H1 (cell line): ENCODE measurements at regions not wholly inside any gene's neighbourhood (a gene's known extent, or its start where the extent isn't known, plus 50 kb on each side); places are given as distances from the start of the nearest gene placed in this dataset.

Experiments
- CHD7 ChIP-seq: fragments of 300-600 bp; sonication (generic); IDR thresholded peaks from 2 replicates; pipeline ENCODE4 v1.7.1; 2012; ENCODE audit warnings: low read length, moderate library complexity, mild to moderate bottlenecking, inconsistent platforms; ENCODE audit not compliant: insufficient replicate concordance
- CTCF ChIP-seq, 3 experiments: IDR thresholded peaks; 1 replicate in 2 of 3; 2 replicates in 1 of 3; pipeline versions ENCODE4 v1.5.1 to v1.6.1; 2011; ENCODE audit warnings: low read length in 3 of 3, mild to moderate bottlenecking in 3 of 3, inconsistent platforms in 2 of 3, low read depth in 1 of 3, moderate library complexity in 1 of 3; ENCODE audit not compliant: insufficient read depth in 1 of 3; ENCODE audit errors: control extremely low read depth in 1 of 3
- KDM1A ChIP-seq: fragments of 200-600, 300-600 bp; sonication (generic); IDR thresholded peaks from 2 replicates; pipeline ENCODE4 v1.7.1; 2016; ENCODE audit warnings: mild to moderate bottlenecking, low read length, borderline replicate concordance
- SIX5 ChIP-seq: IDR thresholded peaks from 2 replicates; pipeline ENCODE4 v1.6.1; 2011; ENCODE audit warnings: mild to moderate bottlenecking, low read depth, low read length

- no peak for TF ChIP-seq CTCF (IDR thresholded peaks at IDR 0.05; ENCODE audit: control extremely low read depth in 1 of 3, insufficient read depth in 1 of 3, low read depth in 1 of 3, low read length in 3 of 3)
- no peak for TF ChIP-seq CHD7
- TF ChIP-seq KDM1A = no peak
- TF ChIP-seq SIX5 = no peak
Observed at GRCh38 chr16:86673090-86673955, 95.0 kb downstream of the FOXL1 start (continued).
